Inflammatory macrophage treated with lipopolysaccharide for 1 hour (primary cell): ENCODE measurements at regions not wholly inside any gene's neighbourhood (a gene's known extent, or its start where the extent isn't known, plus 50 kb on each side); places are given as distances from the start of the nearest gene placed in this dataset.
"Not testable (repeated sequence)": the region's sequence is repeated elsewhere in the genome, so short reads cannot be mapped to it uniquely, and the experiment has no call there.

ENCODE experiments used
- DNase-seq, 2 donors: peaks; one replicate each; pipeline ENCODE4 v3.0.0-alpha.2; 2020 to 2022

- no peak for DNase-seq
Measured at GRCh38 chr1:181260271-181260670, 171.8 kb downstream of the IER5 start.

GRCh38 chr1:181260994-181261393 is 172.5 kb downstream of the IER5 start:
- no peak for DNase-seq

GRCh38 chr1:181262069-181262468 is 173.6 kb downstream of the IER5 start:
- DNase-seq: no peak

GRCh38 chr1:181263444-181263843 is 174.9 kb downstream of the IER5 start:
- no peak for DNase-seq

- no peak for DNase-seq
Measured at GRCh38 chr1:181264821-181265220, 176.3 kb downstream of the IER5 start.

- no peak for DNase-seq
Measured at GRCh38 chr1:181284978-181285377, 196.5 kb downstream of the IER5 start.

GRCh38 chr1:181295217-181295616 is 188.1 kb upstream of the CACNA1E start:
- DNase-seq: no peak

GRCh38 chr1:181296180-181296579 is 187.1 kb upstream of the CACNA1E start:
- no peak for DNase-seq

GRCh38 chr1:181308098-181308497 is 175.2 kb upstream of the CACNA1E start:
- DNase-seq: no peak

- DNase-seq: no peak
Measured at GRCh38 chr1:181310560-181310959, 172.8 kb upstream of the CACNA1E start.

GRCh38 chr1:181312946-181313345 is 170.4 kb upstream of the CACNA1E start:
- no peak for DNase-seq

GRCh38 chr1:181313466-181313865 is 169.9 kb upstream of the CACNA1E start:
- no peak for DNase-seq

GRCh38 chr1:181314010-181314409 is 169.3 kb upstream of the CACNA1E start:
- DNase-seq: no peak

- no peak for DNase-seq
Measured at GRCh38 chr1:181314959-181315358, 168.4 kb upstream of the CACNA1E start.

GRCh38 chr1:181317261-181317930 is 165.9 kb upstream of the CACNA1E start:
- no peak for DNase-seq

- DNase-seq: no peak
Measured at GRCh38 chr1:181318022-181318857, 165.1 kb upstream of the CACNA1E start.

- DNase-seq: no peak
Measured at GRCh38 chr1:181318858-181319235, 164.5 kb upstream of the CACNA1E start.

GRCh38 chr1:181319907-181320306 is 163.4 kb upstream of the CACNA1E start:
- no peak for DNase-seq

GRCh38 chr1:181324797-181325616 is 158.3 kb upstream of the CACNA1E start:
- no peak for DNase-seq

GRCh38 chr1:181325765-181326164 is 157.6 kb upstream of the CACNA1E start:
- DNase-seq: not testable (repeated sequence)

GRCh38 chr1:181326348-181326747 is 157.0 kb upstream of the CACNA1E start:
- no peak for DNase-seq

- no peak for DNase-seq
Measured at GRCh38 chr1:181327796-181328195, 155.5 kb upstream of the CACNA1E start.

- no peak for DNase-seq
Measured at GRCh38 chr1:181334724-181335123, 148.6 kb upstream of the CACNA1E start.

- no peak for DNase-seq
Measured at GRCh38 chr1:181335631-181336030, 147.7 kb upstream of the CACNA1E start.
